ENCODE measurements at regions not wholly inside any gene's neighbourhood (a gene's known extent, or its start where the extent isn't known, plus 50 kb on each side); places are given as distances from the start of the nearest gene placed in this dataset.

DNA sequence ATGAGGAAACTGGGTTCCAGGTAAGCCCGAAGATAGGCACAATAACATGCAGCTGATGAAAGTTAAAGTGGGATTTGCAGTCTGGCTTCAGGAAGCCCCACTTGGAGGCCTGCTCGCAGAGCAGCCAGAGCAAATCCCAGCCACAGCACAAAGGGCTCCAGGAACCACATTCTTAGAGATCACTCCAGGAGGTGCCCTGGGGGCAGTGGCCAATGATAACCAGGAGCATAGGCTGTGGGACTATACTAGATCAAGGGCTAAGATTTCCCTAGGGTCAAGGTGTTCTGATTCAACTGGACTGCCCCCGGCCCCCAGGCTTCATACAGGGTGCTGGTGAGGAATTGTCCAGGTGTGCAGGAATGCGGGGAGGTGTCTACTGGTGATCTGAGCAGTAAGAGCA lies 133.9 kb upstream of the PTPRT start:
- Histone ChIP-seq H3K27me3 (ENCODE audit: insufficient read depth, low read length) (no peaks in the 10 kb centered on the region), H3K4me3 (ENCODE audit: low read depth, low read length, poor library complexity, severe bottlenecking) (no peak overlapping the region), H3K79me2 (ENCODE audit: insufficient read depth, low read length) (no peaks in the 10 kb centered on the region), H3K9ac (ENCODE audit: low read length) (no peak overlapping the region), H3K4me1 (ENCODE audit: insufficient read depth, low read length, severe bottlenecking) (no peaks in the 10 kb centered on the region), H3K27ac (ENCODE audit: low read depth, low read length, poor library complexity, severe bottlenecking) (no peak overlapping the region), H3K9me3 (ENCODE audit: low read length) (no peaks in the 10 kb centered on the region), H4K20me1 (ENCODE audit: insufficient read depth, low read length) (no peaks in the 10 kb centered on the region), H3F3A (ENCODE audit: insufficient read depth, low read length) (no peaks in the 10 kb centered on the region), H3K4me2 (ENCODE audit: low read length) (no peak overlapping the region), H2AFZ (ENCODE audit: low read length) (no peak overlapping the region), H3K36me3 (ENCODE audit: insufficient read depth, low read length) (no peaks in the 10 kb centered on the region), H3K9me2 (ENCODE audit: low read depth, low read length) (no peaks in the 10 kb centered on the region)
- TF ChIP-seq EZH2 (IDR thresholded peaks at IDR 0.05; ENCODE audit: borderline replicate concordance, low read length): no peak
- TF ChIP-seq, protein P1, sequence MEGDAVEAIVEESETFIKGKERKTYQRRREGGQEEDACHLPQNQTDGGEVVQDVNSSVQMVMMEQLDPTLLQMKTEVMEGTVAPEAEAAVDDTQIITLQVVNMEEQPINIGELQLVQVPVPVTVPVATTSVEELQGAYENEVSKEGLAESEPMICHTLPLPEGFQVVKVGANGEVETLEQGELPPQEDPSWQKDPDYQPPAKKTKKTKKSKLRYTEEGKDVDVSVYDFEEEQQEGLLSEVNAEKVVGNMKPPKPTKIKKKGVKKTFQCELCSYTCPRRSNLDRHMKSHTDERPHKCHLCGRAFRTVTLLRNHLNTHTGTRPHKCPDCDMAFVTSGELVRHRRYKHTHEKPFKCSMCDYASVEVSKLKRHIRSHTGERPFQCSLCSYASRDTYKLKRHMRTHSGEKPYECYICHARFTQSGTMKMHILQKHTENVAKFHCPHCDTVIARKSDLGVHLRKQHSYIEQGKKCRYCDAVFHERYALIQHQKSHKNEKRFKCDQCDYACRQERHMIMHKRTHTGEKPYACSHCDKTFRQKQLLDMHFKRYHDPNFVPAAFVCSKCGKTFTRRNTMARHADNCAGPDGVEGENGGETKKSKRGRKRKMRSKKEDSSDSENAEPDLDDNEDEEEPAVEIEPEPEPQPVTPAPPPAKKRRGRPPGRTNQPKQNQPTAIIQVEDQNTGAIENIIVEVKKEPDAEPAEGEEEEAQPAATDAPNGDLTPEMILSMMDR (IDR thresholded peaks at IDR 0.05; ENCODE audit: low read length): no peak

DNA sequence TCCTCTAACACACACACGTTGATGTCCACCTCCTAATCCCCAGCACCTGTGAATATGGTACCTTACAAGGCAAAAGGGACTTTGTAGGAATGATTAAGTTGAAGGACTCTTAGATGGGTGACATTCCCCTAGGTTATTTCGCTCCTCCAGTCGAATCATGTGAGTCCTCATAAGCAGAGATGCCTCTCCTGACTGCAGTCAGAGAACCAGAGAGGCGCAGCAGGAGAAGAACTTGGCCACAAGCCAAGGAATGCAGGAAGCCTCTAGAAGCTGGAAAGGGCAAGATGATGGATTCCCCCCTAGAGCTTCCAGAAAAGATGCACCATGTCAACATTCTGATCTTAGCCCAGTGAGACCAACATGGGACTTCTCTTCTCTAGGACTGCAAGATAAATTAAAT lies 133.1 kb upstream of the PTPRT start:
- Histone ChIP-seq H3F3A (ENCODE audit: insufficient read depth, low read length) (no peaks in the 10 kb centered on the region), H3K4me3 (ENCODE audit: low read depth, low read length, poor library complexity, severe bottlenecking) (no peak overlapping the region), H3K27me3 (ENCODE audit: insufficient read depth, low read length) (no peaks in the 10 kb centered on the region), H3K4me1 (ENCODE audit: insufficient read depth, low read length, severe bottlenecking) (no peaks in the 10 kb centered on the region), H3K9ac (ENCODE audit: low read length) (no peak overlapping the region), H3K9me2 (ENCODE audit: low read depth, low read length) (no peaks in the 10 kb centered on the region), H3K4me2 (ENCODE audit: low read length) (no peak overlapping the region), H2AFZ (ENCODE audit: low read length) (no peak overlapping the region), H3K9me3 (ENCODE audit: low read length) (no peaks in the 10 kb centered on the region), H3K79me2 (ENCODE audit: insufficient read depth, low read length) (no peaks in the 10 kb centered on the region), H4K20me1 (ENCODE audit: insufficient read depth, low read length) (no peaks in the 10 kb centered on the region), H3K27ac (ENCODE audit: low read depth, low read length, poor library complexity, severe bottlenecking) (no peak overlapping the region), H3K36me3 (ENCODE audit: insufficient read depth, low read length) (no peaks in the 10 kb centered on the region)
- TF ChIP-seq, protein P1 (IDR thresholded peaks at IDR 0.05; ENCODE audit: low read length): no peak
- TF ChIP-seq EZH2 (IDR thresholded peaks at IDR 0.05; ENCODE audit: borderline replicate concordance, low read length): no peak

DNA sequence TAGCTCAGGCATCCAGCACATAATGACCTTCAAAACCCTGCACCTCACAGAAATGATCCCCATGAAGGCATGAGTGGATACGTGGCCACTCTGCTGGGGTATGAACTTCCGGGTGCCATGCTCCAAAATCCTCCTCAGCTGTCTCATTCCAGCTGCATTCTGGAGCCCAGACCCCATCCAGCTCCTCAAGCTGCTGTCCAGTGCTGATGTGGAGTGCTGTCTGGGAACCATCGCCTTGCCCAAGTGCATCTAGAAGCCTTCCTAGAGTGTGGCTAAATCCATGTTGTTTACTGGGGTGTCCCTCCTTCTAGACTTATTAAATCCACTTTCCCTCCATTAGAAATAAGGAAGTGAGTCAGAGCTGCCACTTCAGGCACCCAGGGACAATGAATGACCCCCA lies 130.8 kb upstream of the PTPRT start:
- H3K4me1 ChIP-seq (ENCODE audit: insufficient read depth, low read length, severe bottlenecking): no peaks in the 10 kb centered on the region
- H3K27ac ChIP-seq (ENCODE audit: low read depth, low read length, poor library complexity, severe bottlenecking): no peak overlapping the region
- no peak overlapping the region for H2AFZ ChIP-seq (ENCODE audit: low read length)
- H3K79me2 ChIP-seq (ENCODE audit: insufficient read depth, low read length): no peaks in the 10 kb centered on the region
- no peak overlapping the region for H3K4me3 ChIP-seq (ENCODE audit: low read depth, low read length, poor library complexity, severe bottlenecking)
- H3K9me2 ChIP-seq (ENCODE audit: low read depth, low read length): no peaks in the 10 kb centered on the region
- no peaks in the 10 kb centered on the region for H3F3A ChIP-seq (ENCODE audit: insufficient read depth, low read length)
- H3K36me3 ChIP-seq (ENCODE audit: insufficient read depth, low read length): no peaks in the 10 kb centered on the region
- H3K9ac ChIP-seq (ENCODE audit: low read length): no peak overlapping the region
- no peaks in the 10 kb centered on the region for H3K9me3 ChIP-seq (ENCODE audit: low read length)
- no peaks in the 10 kb centered on the region for H3K27me3 ChIP-seq (ENCODE audit: insufficient read depth, low read length)
- TF ChIP-seq EZH2 (IDR thresholded peaks at IDR 0.05; ENCODE audit: borderline replicate concordance, low read length): no peak
- TF ChIP-seq, protein P1 (IDR thresholded peaks at IDR 0.05; ENCODE audit: low read length): no peak
- no peaks in the 10 kb centered on the region for H4K20me1 ChIP-seq (ENCODE audit: insufficient read depth, low read length)
- no peak overlapping the region for H3K4me2 ChIP-seq (ENCODE audit: low read length)

Data from OCI-LY1 (cell line).